Stomach (tissue), 8 donors: ENCODE measurements at regions not wholly inside any gene's neighbourhood (a gene's known extent, or its start where the extent isn't known, plus 50 kb on each side); places are given as distances from the start of the nearest gene placed in this dataset.

Experiments
- DNase-seq, 2 donors: peaks; one replicate each; pipeline versions ENCODE4 v3.0.0 to v3.0.0-alpha.2; 2013 to 2019
- H3K27ac ChIP-seq, 5 donors: fragments of 200-600 bp in 4 of 5; sonication (generic) in 4 of 5; one replicate each; pipeline ENCODE4 v1.5.1; 2013 to 2019; ENCODE audit warnings: mild to moderate bottlenecking in 1 of 5, moderate library complexity in 1 of 5
- H3K27me3 ChIP-seq, 3 donors: fragments of 200-600 bp; sonication (generic); one replicate each; pipeline ENCODE4 v1.5.1; 2017 to 2019; ENCODE audit warnings: mixed run types in 1 of 3
- H3K36me3 ChIP-seq, 4 donors: fragments of 200-600 bp; sonication (generic); 1 replicate in 3 of 4; 2 replicates in 1 of 4; pipeline ENCODE4 v1.5.1; 2016 to 2019
- H3K4me1 ChIP-seq, 4 donors: fragments of 200-600 bp; sonication (generic); one replicate each; pipeline ENCODE4 v1.5.1; 2016 to 2019
- H3K4me3 ChIP-seq, 4 donors: fragments of 200-600 bp; sonication (generic) in 3 of 4; one replicate each; pipeline ENCODE4 v1.5.1; 2016 to 2019; ENCODE audit warnings: mild to moderate bottlenecking in 1 of 4
- H3K9me3 ChIP-seq, 4 donors: fragments of 200-600 bp; sonication (generic); one replicate each; pipeline ENCODE4 v1.5.1; 2016 to 2019
- CTCF ChIP-seq, 7 experiments: fragments of 450-650 bp in 4 of 7; fragments of 200-600 bp in 3 of 7; sonication (generic) in 3 of 7; IDR thresholded peaks; one replicate each; pipeline ENCODE4 v1.5.1; 2016 to 2019; ENCODE audit warnings: antibody characterized with exemption in 7 of 7, control low read depth in 2 of 7, mild to moderate bottlenecking in 1 of 7
- EP300 ChIP-seq: sonication (generic); formaldehyde crosslinking; IDR thresholded peaks from one replicate; pipeline ENCODE4 v1.6.1; 2017; ENCODE audit warnings: antibody characterized with exemption
- POLR2A ChIP-seq, 4 donors: fragments of 450-650 bp; IDR thresholded peaks; one replicate each; pipeline ENCODE4 v1.6.1; 2016; ENCODE audit warnings: antibody characterized with exemption in 4 of 4, control low read depth in 2 of 4, mild to moderate bottlenecking in 1 of 4, moderate library complexity in 1 of 4
- POLR2AphosphoS5 ChIP-seq, 3 donors: sonication (generic); formaldehyde crosslinking; IDR thresholded peaks; one replicate each; pipeline ENCODE4 v1.6.1; 2016; ENCODE audit warnings: antibody characterized with exemption in 3 of 3
- WGBS, 5 donors: extraction: QIAGEN DNeasy Blood & Tissue Kit in 3 of 5; methylation state at CpG; one replicate each; pipeline versions ENCODE4 v1.1.5 to v1.1.7; 2013 to 2018; 5-methylcytosine and 5-hydroxymethylcytosine counted together
- intact Hi-C: fragments of 100-400 bp; cut with DNase I; formaldehyde crosslinking; loops from one replicate; pipeline ENCODE4 v1.15.1; 2023; ENCODE audit warnings: low total_unique reads
- donor health status: healthy with polysubstance abuse.
- donor health status: Bipolar disorder and iron deficiency.
- donor health status: healthy.

- intact Hi-C loops, result no loop called here
- no peaks in the 10 kb centered on the region for H3K27me3 ChIP-seq
- no peak overlapping the region for H3K4me3 ChIP-seq
- H3K36me3 ChIP-seq, result no peaks in the 10 kb centered on the region
- H3K27ac ChIP-seq, result no peak overlapping the region
- no peak for TF ChIP-seq CTCF (IDR thresholded peaks at IDR 0.05)
- TF ChIP-seq EP300, result no peak
- TF ChIP-seq POLR2AphosphoS5 (IDR thresholded peaks at IDR 0.05), result no peak
- TF ChIP-seq POLR2A (IDR thresholded peaks at IDR 0.05), result no peak
- peaks cover 0 to 7% (median 0%) of the 10 kb centered on the region in 4 donors for H3K4me1 ChIP-seq
- DNase-seq, result no peak
- WGBS, 5 donors, result 90 to 95% (median 93%) methylated on average over 7 of the region's 7 CpGs
- H3K9me3 ChIP-seq, result no peaks in the 10 kb centered on the region
These were observed 336.2 kb downstream of the CYRIA start for GRCh38 chr2:16329421-16329820.

GRCh38 chr2:16328521-16329190 lies 337.0 kb downstream of the CYRIA start:
- Histone ChIP-seq H3K4me1 (peaks cover 0 to 5% (median 0%) of the 10 kb centered on the region in 4 donors), H3K36me3 (no peaks in the 10 kb centered on the region), H3K27ac (no peak overlapping the region), H3K9me3 (no peaks in the 10 kb centered on the region), H3K27me3 (no peaks in the 10 kb centered on the region), H3K4me3 (no peak overlapping the region)
- 92 to 96% (median 92%) methylated on average over 6 of the region's 6 CpGs for WGBS, 5 donors
- no peak for TF ChIP-seq POLR2AphosphoS5 (IDR thresholded peaks at IDR 0.05)
- TF ChIP-seq CTCF (IDR thresholded peaks at IDR 0.05), result no peak
- TF ChIP-seq POLR2A (IDR thresholded peaks at IDR 0.05), result no peak
- no peak for TF ChIP-seq EP300
- DNase-seq, result no peak
- intact Hi-C loops, result no loop called here

- DNase-seq, result no peak
- Histone ChIP-seq H3K4me1 (no peaks in the 10 kb centered on the region), H3K27me3 (no peaks in the 10 kb centered on the region), H3K9me3 (no peaks in the 10 kb centered on the region), H3K4me3 (no peak overlapping the region), H3K27ac (no peak overlapping the region), H3K36me3 (no peaks in the 10 kb centered on the region)
- intact Hi-C loops, result no loop called here
- WGBS, 5 donors, result 72 to 84% (median 78%) methylated on average over 4 of the region's 4 CpGs
- no peak for TF ChIP-seq EP300
- TF ChIP-seq POLR2A (IDR thresholded peaks at IDR 0.05), result no peak
These were observed 338.3 kb downstream of the CYRIA start for GRCh38 chr2:16327326-16327725.

- H3K4me1 ChIP-seq, result no peaks in the 10 kb centered on the region
- intact Hi-C loops, result no loop called here
- H3K27me3 ChIP-seq, result no peaks in the 10 kb centered on the region
- no peak for DNase-seq
- TF ChIP-seq EP300, result no peak
- no peak for TF ChIP-seq POLR2A (IDR thresholded peaks at IDR 0.05)
- no peak for TF ChIP-seq POLR2AphosphoS5 (IDR thresholded peaks at IDR 0.05)
- no peak for TF ChIP-seq CTCF (IDR thresholded peaks at IDR 0.05)
- H3K27ac ChIP-seq, result no peak overlapping the region
- H3K36me3 ChIP-seq, result no peaks in the 10 kb centered on the region
- no peaks in the 10 kb centered on the region for H3K9me3 ChIP-seq
- H3K4me3 ChIP-seq, result no peak overlapping the region
- WGBS, 5 donors, result 78 to 83% (median 80%) methylated on average over 2 of the region's 2 CpGs
These were observed 338.8 kb downstream of the CYRIA start for GRCh38 chr2:16326711-16327300.

GRCh38 chr2:16325976-16326510 lies 339.6 kb downstream of the CYRIA start:
- WGBS, 5 donors, result 80 to 91% (median 88%) methylated on average over 9 of the region's 9 CpGs
- intact Hi-C loops, result no loop called here
- no peak overlapping the region for H3K4me3 ChIP-seq
- H3K36me3 ChIP-seq, result no peaks in the 10 kb centered on the region
- no peaks in the 10 kb centered on the region for H3K27me3 ChIP-seq
- H3K4me1 ChIP-seq, result no peaks in the 10 kb centered on the region
- H3K9me3 ChIP-seq, result no peaks in the 10 kb centered on the region
- no peak for DNase-seq
- TF ChIP-seq EP300 (no peak), CTCF (IDR thresholded peaks at IDR 0.05) (no peak), POLR2A (IDR thresholded peaks at IDR 0.05) (no peak), POLR2AphosphoS5 (IDR thresholded peaks at IDR 0.05) (no peak)
- no peak overlapping the region for H3K27ac ChIP-seq
